Activated T-helper 1 cell treated with anti-CD3 and anti-CD28 coated beads, Interleukin-12 subunit alpha, Interleukin-12 subunit beta, Interleukin-2, Interleukin-4 antibody, amounts not matched to agents 30 ng/mL and 10 ng/mL and 1 ng/mL, durations not matched to agents 14 hours and 24 hours and 36 hours (primary cell): ENCODE measurements at regions not wholly inside any gene's neighbourhood (a gene's known extent, or its start where the extent isn't known, plus 50 kb on each side); places are given as distances from the start of the nearest gene placed in this dataset.
"Not testable (repeated sequence)": the region's sequence is repeated elsewhere in the genome, so short reads cannot be mapped to it uniquely, and the experiment has no call there.

ENCODE experiments used
- DNase-seq: peaks from one replicate; pipeline ENCODE4 v3.0.0; 2021; ENCODE audit warnings: low spot score
- H3K27ac Mint-ChIP-seq: one replicate; pipeline ENCODE4 v1.8.0; 2021; ENCODE audit warnings: mild to moderate bottlenecking, mixed read lengths
- H3K27me3 Mint-ChIP-seq: one replicate; pipeline ENCODE4 v1.8.0; 2022; ENCODE audit warnings: mild to moderate bottlenecking, moderate library complexity, mixed read lengths; ENCODE audit not compliant: insufficient read depth
- H3K36me3 Mint-ChIP-seq: one replicate; pipeline ENCODE4 v1.8.0; 2021; ENCODE audit warnings: low read depth, mixed read lengths
- H3K4me1 Mint-ChIP-seq: one replicate; pipeline ENCODE4 v1.8.0; 2021; ENCODE audit warnings: low read depth, mixed read lengths
- H3K4me3 Mint-ChIP-seq: one replicate; pipeline ENCODE4 v1.8.0; 2021; ENCODE audit warnings: mild to moderate bottlenecking, moderate library complexity, mixed read lengths
- H3K9me3 Mint-ChIP-seq: one replicate; pipeline ENCODE4 v1.8.0; 2021; ENCODE audit warnings: mixed read lengths
- intact Hi-C: fragments of 100-400 bp; cut with micrococcal nuclease; formaldehyde crosslinking; loops from one replicate; pipeline ENCODE4 v1.15.1; 2024

- Mint-ChIP-seq H3K4me1 (no peaks in the 10 kb centered on the region), H3K27me3 (no peaks in the 10 kb centered on the region)
- intact Hi-C loops = no loop called here
These were observed 160.8 kb upstream of the FANCL start for GRCh38 chr2:58401936-58402335.

GRCh38 chr2:58398406-58398805 lies 157.3 kb upstream of the FANCL start:
- no peaks in the 10 kb centered on the region for H3K9me3 Mint-ChIP-seq
- no peak overlapping the region for H3K4me3 Mint-ChIP-seq
- no peak overlapping the region for H3K27ac Mint-ChIP-seq
- no peak for DNase-seq
- H3K4me1 Mint-ChIP-seq = no peaks in the 10 kb centered on the region
- H3K27me3 Mint-ChIP-seq = no peaks in the 10 kb centered on the region
- no peaks in the 10 kb centered on the region for H3K36me3 Mint-ChIP-seq
- intact Hi-C loops = no loop called here

More at GRCh38 chr2:58401936-58402335, 160.8 kb upstream of the FANCL start:
- H3K36me3 Mint-ChIP-seq = no peaks in the 10 kb centered on the region
- DNase-seq = no peak
- H3K9me3 Mint-ChIP-seq = no peaks in the 10 kb centered on the region
- no peak overlapping the region for H3K27ac Mint-ChIP-seq
- H3K4me3 Mint-ChIP-seq = no peak overlapping the region

GRCh38 chr2:58387701-58388100 lies 146.6 kb upstream of the FANCL start:
- H3K4me1 Mint-ChIP-seq = no peaks in the 10 kb centered on the region
- no peak for DNase-seq
- no peaks in the 10 kb centered on the region for H3K36me3 Mint-ChIP-seq
- H3K27me3 Mint-ChIP-seq = no peaks in the 10 kb centered on the region
- H3K4me3 Mint-ChIP-seq = no peak overlapping the region
- intact Hi-C loops = no loop called here
- H3K27ac Mint-ChIP-seq = no peak overlapping the region
- peaks cover 3% of the 10 kb centered on the region for H3K9me3 Mint-ChIP-seq

GRCh38 chr2:58386904-58387303 lies 145.8 kb upstream of the FANCL start:
- H3K4me3 Mint-ChIP-seq, intact Hi-C loops, H3K4me1 Mint-ChIP-seq, H3K36me3 Mint-ChIP-seq, H3K9me3 Mint-ChIP-seq, H3K27ac Mint-ChIP-seq, DNase-seq, H3K27me3 Mint-ChIP-seq: not testable (repeated sequence)

GRCh38 chr2:58378152-58378551 lies 137.0 kb upstream of the FANCL start:
- H3K9me3 Mint-ChIP-seq = no peaks in the 10 kb centered on the region
- H3K27ac Mint-ChIP-seq = no peak overlapping the region
- intact Hi-C loops = no loop called here

GRCh38 chr2:58377181-58377580 lies 136.1 kb upstream of the FANCL start:
- Mint-ChIP-seq H3K4me1 (no peaks in the 10 kb centered on the region), H3K27ac (no peak overlapping the region), H3K27me3 (peaks cover 2% of the 10 kb centered on the region), H3K9me3 (no peaks in the 10 kb centered on the region), H3K4me3 (no peak overlapping the region), H3K36me3 (no peaks in the 10 kb centered on the region)
- no peak for DNase-seq
- intact Hi-C loops = no loop called here

More at GRCh38 chr2:58378152-58378551, 137.0 kb upstream of the FANCL start:
- H3K4me1 Mint-ChIP-seq = no peaks in the 10 kb centered on the region
- peaks cover 2% of the 10 kb centered on the region for H3K27me3 Mint-ChIP-seq
- no peak overlapping the region for H3K4me3 Mint-ChIP-seq
- DNase-seq = no peak
- no peaks in the 10 kb centered on the region for H3K36me3 Mint-ChIP-seq

- H3K4me3 Mint-ChIP-seq = no peak overlapping the region
- H3K27ac Mint-ChIP-seq = no peak overlapping the region
- intact Hi-C loops = no loop called here
- H3K9me3 Mint-ChIP-seq = no peaks in the 10 kb centered on the region
- peaks cover 2% of the 10 kb centered on the region for H3K27me3 Mint-ChIP-seq
- no peaks in the 10 kb centered on the region for H3K36me3 Mint-ChIP-seq
- no peak for DNase-seq
- H3K4me1 Mint-ChIP-seq = no peaks in the 10 kb centered on the region
These were observed 135.5 kb upstream of the FANCL start for GRCh38 chr2:58376592-58376991.

- H3K27ac Mint-ChIP-seq = no peak overlapping the region
- intact Hi-C loops = no loop called here
- H3K36me3 Mint-ChIP-seq = no peaks in the 10 kb centered on the region
- no peak overlapping the region for H3K4me3 Mint-ChIP-seq
- no peaks in the 10 kb centered on the region for H3K4me1 Mint-ChIP-seq
- H3K9me3 Mint-ChIP-seq = no peaks in the 10 kb centered on the region
- DNase-seq = no peak
- no peaks in the 10 kb centered on the region for H3K27me3 Mint-ChIP-seq
These were observed 128.5 kb upstream of the FANCL start for GRCh38 chr2:58369594-58369993.

GRCh38 chr2:58364098-58364497 lies 123.0 kb upstream of the FANCL start:
- H3K27ac Mint-ChIP-seq = no peak overlapping the region
- H3K4me1 Mint-ChIP-seq = no peaks in the 10 kb centered on the region
- no peak overlapping the region for H3K4me3 Mint-ChIP-seq
- H3K27me3 Mint-ChIP-seq = peaks cover 7% of the 10 kb centered on the region
- intact Hi-C loops = no loop called here
- H3K36me3 Mint-ChIP-seq = no peaks in the 10 kb centered on the region
- DNase-seq = no peak
- H3K9me3 Mint-ChIP-seq = no peaks in the 10 kb centered on the region

- no peaks in the 10 kb centered on the region for H3K36me3 Mint-ChIP-seq
- no peaks in the 10 kb centered on the region for H3K4me1 Mint-ChIP-seq
- H3K27me3 Mint-ChIP-seq = peaks cover 23% of the 10 kb centered on the region
- intact Hi-C loops = loop anchor here (10.0 kb wide), 1 partner anchor 313 kb away; the partner anchor contains the start of gene VRK2
- no peaks in the 10 kb centered on the region for H3K9me3 Mint-ChIP-seq
- no peak overlapping the region for H3K4me3 Mint-ChIP-seq
- DNase-seq = no peak
- no peak overlapping the region for H3K27ac Mint-ChIP-seq
These were observed 116.9 kb upstream of the FANCL start for GRCh38 chr2:58358026-58358425.

- Mint-ChIP-seq H3K4me1 (no peaks in the 10 kb centered on the region), H3K36me3 (no peaks in the 10 kb centered on the region), H3K27me3 (peaks cover 25% of the 10 kb centered on the region), H3K27ac (no peak overlapping the region), H3K4me3 (no peak overlapping the region), H3K9me3 (no peaks in the 10 kb centered on the region)
- intact Hi-C loops = loop anchor here (10.0 kb wide), 1 partner anchor 313 kb away; the partner anchor contains the start of gene VRK2
- no peak for DNase-seq
These were observed 116.4 kb upstream of the FANCL start for GRCh38 chr2:58357521-58357920.

- H3K36me3 Mint-ChIP-seq = no peaks in the 10 kb centered on the region
- H3K9me3 Mint-ChIP-seq = no peaks in the 10 kb centered on the region
- no peak for DNase-seq
- peaks cover 29% of the 10 kb centered on the region for H3K27me3 Mint-ChIP-seq
- peaks cover 8% of the 10 kb centered on the region for H3K4me1 Mint-ChIP-seq
- intact Hi-C loops = loop anchor here (10.0 kb wide), 1 partner anchor 309 kb away; the partner anchor contains the start of gene VRK2
- H3K4me3 Mint-ChIP-seq = no peak overlapping the region
- no peak overlapping the region for H3K27ac Mint-ChIP-seq
These were observed 113.1 kb upstream of the FANCL start for GRCh38 chr2:58354230-58354629.

- Mint-ChIP-seq H3K27ac (no peak overlapping the region), H3K4me1 (peaks cover 8% of the 10 kb centered on the region), H3K36me3 (no peaks in the 10 kb centered on the region), H3K9me3 (no peaks in the 10 kb centered on the region), H3K27me3 (peaks cover 38% of the 10 kb centered on the region), H3K4me3 (no peak overlapping the region)
- intact Hi-C loops = loop anchor here (10.0 kb wide), 1 partner anchor 306 kb away; the partner anchor contains the start of gene VRK2
- no peak for DNase-seq
These were observed 109.4 kb upstream of the FANCL start for GRCh38 chr2:58350484-58350883.

- intact Hi-C loops = no loop called here
- no peak for DNase-seq
- peaks cover 26% of the 10 kb centered on the region for H3K27me3 Mint-ChIP-seq
- H3K36me3 Mint-ChIP-seq = no peaks in the 10 kb centered on the region
- no peak overlapping the region for H3K4me3 Mint-ChIP-seq
- H3K9me3 Mint-ChIP-seq = peaks cover 2% of the 10 kb centered on the region
- H3K4me1 Mint-ChIP-seq = peaks cover 8% of the 10 kb centered on the region
- H3K27ac Mint-ChIP-seq = no peak overlapping the region
These were observed 106.7 kb upstream of the FANCL start for GRCh38 chr2:58347810-58348209.
